Hematopoietic multipotent progenitor cell treated with erythropoietin and hydrocortisone succinate and interleukin-3 and kit ligand, for 15 days (in vitro differentiated cells): ENCODE measurements at regions not wholly inside any gene's neighbourhood (a gene's known extent, or its start where the extent isn't known, plus 50 kb on each side); places are given as distances from the start of the nearest gene placed in this dataset.

Source experiments
- DNase-seq: peaks from one replicate; pipeline ENCODE4 v3.0.0-alpha.2; 2015; ENCODE audit warnings: low spot score

GRCh38 chr4:77372375-77372774 lies 215.4 kb downstream of the CCNG2 start:
- DNase-seq = no peak

- no peak for DNase-seq
Observed at GRCh38 chr4:77375866-77376607, 219.0 kb downstream of the CCNG2 start.

GRCh38 chr4:77376788-77377460 lies 219.9 kb downstream of the CCNG2 start:
- DNase-seq = no peak

- no peak for DNase-seq
Observed at GRCh38 chr4:77384094-77384493, 221.5 kb upstream of the CXCL13 start.

- peak; percentile 32 for DNase-seq
Observed at GRCh38 chr4:77385124-77385969, 220.3 kb upstream of the CXCL13 start.

- no peak for DNase-seq
Observed at GRCh38 chr4:77393996-77394395, 211.6 kb upstream of the CXCL13 start.

GRCh38 chr4:77395481-77395880 lies 210.1 kb upstream of the CXCL13 start:
- no peak for DNase-seq

- no peak for DNase-seq
Observed at GRCh38 chr4:77398256-77398655, 207.4 kb upstream of the CXCL13 start.

- DNase-seq = no peak
Observed at GRCh38 chr4:77399831-77400230, 205.8 kb upstream of the CXCL13 start.

GRCh38 chr4:77413766-77414165 lies 191.9 kb upstream of the CXCL13 start:
- no peak for DNase-seq

GRCh38 chr4:77415689-77416088 lies 189.9 kb upstream of the CXCL13 start:
- DNase-seq = no peak

GRCh38 chr4:77418333-77418732 lies 187.3 kb upstream of the CXCL13 start:
- no peak for DNase-seq

GRCh38 chr4:77430847-77431246 lies 174.8 kb upstream of the CXCL13 start:
- DNase-seq = no peak

- DNase-seq = no peak
Observed at GRCh38 chr4:77431546-77431945, 174.1 kb upstream of the CXCL13 start.

- no peak for DNase-seq
Observed at GRCh38 chr4:77432717-77433417, 172.8 kb upstream of the CXCL13 start.

- DNase-seq = no peak
Observed at GRCh38 chr4:77433418-77433733, 172.2 kb upstream of the CXCL13 start.

GRCh38 chr4:77434299-77435092 lies 171.1 kb upstream of the CXCL13 start:
- no peak for DNase-seq

- DNase-seq = no peak
Observed at GRCh38 chr4:77437079-77437478, 168.5 kb upstream of the CXCL13 start.

- no peak for DNase-seq
Observed at GRCh38 chr4:77438549-77438948, 167.1 kb upstream of the CXCL13 start.

- DNase-seq = no peak
Observed at GRCh38 chr4:77443941-77444340, 161.7 kb upstream of the CXCL13 start.

GRCh38 chr4:77445823-77446222 lies 159.8 kb upstream of the CXCL13 start:
- no peak for DNase-seq

GRCh38 chr4:77446601-77447000 lies 159.0 kb upstream of the CXCL13 start:
- DNase-seq = no peak
